ENCODE measurements at regions not wholly inside any gene's neighbourhood (a gene's known extent, or its start where the extent isn't known, plus 50 kb on each side); places are given as distances from the start of the nearest gene placed in this dataset.

- TF ChIP-seq, protein P1, sequence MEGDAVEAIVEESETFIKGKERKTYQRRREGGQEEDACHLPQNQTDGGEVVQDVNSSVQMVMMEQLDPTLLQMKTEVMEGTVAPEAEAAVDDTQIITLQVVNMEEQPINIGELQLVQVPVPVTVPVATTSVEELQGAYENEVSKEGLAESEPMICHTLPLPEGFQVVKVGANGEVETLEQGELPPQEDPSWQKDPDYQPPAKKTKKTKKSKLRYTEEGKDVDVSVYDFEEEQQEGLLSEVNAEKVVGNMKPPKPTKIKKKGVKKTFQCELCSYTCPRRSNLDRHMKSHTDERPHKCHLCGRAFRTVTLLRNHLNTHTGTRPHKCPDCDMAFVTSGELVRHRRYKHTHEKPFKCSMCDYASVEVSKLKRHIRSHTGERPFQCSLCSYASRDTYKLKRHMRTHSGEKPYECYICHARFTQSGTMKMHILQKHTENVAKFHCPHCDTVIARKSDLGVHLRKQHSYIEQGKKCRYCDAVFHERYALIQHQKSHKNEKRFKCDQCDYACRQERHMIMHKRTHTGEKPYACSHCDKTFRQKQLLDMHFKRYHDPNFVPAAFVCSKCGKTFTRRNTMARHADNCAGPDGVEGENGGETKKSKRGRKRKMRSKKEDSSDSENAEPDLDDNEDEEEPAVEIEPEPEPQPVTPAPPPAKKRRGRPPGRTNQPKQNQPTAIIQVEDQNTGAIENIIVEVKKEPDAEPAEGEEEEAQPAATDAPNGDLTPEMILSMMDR (IDR thresholded peaks at IDR 0.05) = no peak
- no peak for TF ChIP-seq EP300 (IDR thresholded peaks at IDR 0.05)
These were observed 61.9 kb upstream of the OPRM1 start for GRCh38 chr6:153976921-153977693.
